ENCODE measurements at regions not wholly inside any gene's neighbourhood (a gene's known extent, or its start where the extent isn't known, plus 50 kb on each side); places are given as distances from the start of the nearest gene placed in this dataset.
A peak's percentile ranks its signal among the peaks of the same experiment; 100 is the strongest.
"Not testable (repeated sequence)": the region's sequence is repeated elsewhere in the genome, so short reads cannot be mapped to it uniquely, and the experiment has no call there.

- DNase-seq: no peak
Measured at GRCh38 chr4:114383067-114383466, 215.5 kb upstream of the UGT8 start.

GRCh38 chr4:114383721-114384120 lies 214.9 kb upstream of the UGT8 start:
- peak; percentile 24 for DNase-seq

DNA sequence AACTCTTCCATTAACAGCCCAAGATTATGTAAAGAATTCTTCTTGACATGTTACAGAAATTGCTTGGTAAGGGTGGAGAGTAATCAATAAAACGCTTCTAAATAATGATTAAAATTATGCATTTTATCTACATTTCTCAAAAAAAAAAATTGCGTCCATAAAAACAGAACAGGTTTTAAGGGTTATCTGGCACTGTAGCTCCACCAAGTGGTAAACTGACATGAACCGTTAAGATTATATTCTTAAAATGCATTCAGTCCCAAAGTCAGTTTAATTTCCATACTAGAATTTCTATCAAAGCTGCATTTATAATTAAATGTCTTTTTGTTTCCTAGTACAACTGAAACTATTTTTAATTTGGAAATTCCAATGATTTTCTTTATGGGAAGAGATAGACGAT lies 214.0 kb upstream of the UGT8 start:
- no peak for DNase-seq

DNA sequence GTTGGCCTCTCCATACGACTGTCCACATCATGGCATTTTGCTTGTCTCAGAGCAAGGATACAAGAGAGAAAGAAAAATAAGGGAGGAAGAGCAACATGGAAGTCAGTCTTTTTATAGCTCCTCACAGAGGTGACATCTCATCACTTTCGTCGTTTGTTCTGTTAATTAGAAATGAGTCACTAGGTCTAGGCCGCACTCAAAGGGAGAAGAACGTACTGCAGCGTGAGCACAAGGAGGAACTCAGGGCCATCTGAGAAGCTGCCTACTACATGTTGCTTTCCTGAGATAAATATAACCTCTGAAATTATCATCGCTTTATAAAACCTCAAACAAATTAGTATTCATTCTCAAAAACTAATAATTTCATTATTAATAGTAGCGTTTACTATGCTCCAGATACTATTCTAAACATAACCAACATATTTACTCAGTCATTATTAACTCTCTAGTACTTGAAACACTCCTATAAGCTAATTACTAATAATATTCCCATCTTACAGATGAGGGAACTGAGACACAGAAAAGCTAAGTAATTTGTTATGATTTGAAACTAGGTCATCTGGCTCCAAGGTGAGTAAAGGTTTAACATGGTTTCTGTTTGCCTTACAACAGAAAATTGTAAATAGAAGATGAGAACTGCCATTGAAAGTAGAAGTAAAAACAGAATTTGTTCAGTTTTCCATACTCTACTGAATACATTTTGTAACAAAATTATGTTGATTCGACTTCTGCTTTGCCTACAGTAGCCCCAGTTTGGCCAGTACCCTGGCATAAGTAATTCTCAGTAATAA lies 213.2 kb upstream of the UGT8 start:
- DNase-seq: no peak

- DNase-seq: no peak
Measured at GRCh38 chr4:114386637-114387233, 211.9 kb upstream of the UGT8 start.

DNA sequence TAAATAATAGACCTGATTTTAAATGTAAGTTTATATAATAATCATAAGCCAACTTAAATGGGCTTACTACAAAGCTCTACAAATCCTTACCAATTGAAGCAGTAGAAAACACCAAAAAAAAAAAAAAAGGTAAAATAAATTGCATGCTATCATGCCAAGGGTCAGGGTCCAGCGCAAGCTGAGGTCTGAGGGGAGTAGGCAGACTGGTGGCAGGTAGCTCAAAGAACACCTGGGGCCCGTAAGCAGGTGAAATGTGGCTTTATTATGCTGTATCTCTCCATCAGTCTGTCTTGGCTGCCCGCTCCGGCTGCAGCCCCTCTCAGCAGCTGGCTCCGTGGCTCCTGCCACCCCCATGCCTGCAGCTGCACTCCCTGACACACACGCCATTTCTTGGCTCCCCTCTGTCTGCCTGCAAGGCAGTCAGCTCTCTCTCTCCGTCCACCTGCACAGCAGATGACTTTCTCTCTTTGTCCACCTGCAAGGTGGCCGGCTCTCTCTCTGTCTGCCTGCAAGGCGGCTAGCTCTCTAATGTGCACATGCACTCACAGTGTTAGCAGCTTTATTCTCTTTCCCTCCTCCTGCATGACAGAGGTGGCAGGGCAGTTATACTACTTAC lies 209.4 kb upstream of the UGT8 start:
- no peak for DNase-seq

DNA sequence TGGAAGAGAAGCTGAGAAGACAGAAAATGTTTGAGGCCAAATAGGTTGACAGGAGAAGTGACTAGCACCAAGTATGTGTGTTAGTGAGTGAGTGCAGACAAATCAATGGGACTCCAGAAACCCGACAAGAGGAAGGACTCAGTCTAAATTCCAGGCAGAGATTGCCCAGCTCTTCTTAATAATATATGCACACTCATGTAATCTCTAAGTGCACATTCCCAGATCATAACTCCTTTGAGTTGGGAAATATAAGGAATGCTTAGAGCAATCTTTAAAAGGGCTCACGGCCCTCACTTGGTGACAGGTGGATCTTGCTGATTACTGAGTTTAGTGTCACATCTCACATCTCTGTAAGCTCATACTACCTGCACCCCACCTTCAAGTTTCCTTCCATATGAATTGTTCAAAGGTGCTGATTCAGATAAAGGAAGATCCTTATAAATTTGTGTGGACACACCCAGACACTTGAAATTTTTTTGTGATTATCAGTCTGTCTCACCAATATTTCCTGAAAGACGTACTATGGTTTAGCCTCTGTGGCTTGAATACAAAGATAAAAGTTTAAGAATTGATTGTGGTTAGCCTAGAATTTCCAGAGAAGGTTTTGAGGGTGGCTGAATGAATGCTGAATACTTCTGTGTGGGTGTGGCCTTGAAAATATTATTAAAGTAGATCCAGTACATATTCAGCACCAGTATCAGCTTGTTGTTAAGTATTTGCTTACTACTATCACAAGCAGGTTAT lies 205.1 kb upstream of the UGT8 start:
- no peak for DNase-seq

DNA sequence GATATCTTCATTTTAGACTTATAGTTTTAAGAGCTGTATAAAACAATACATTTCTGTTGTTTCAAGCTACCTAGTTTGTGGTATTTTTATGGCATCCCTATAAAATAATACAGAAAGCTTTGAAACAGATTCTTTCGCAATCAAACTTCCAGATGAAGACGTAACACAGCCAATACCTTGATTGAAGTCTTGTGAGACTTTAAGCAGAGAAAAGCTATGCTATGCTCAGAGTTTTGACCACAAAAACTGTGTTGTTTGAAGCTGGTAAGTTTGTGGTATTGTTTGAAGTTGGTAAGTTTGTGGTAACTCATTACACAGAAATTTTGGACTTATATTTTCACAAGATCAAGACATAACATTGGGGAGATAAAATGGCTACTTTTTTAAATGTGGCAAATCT lies 201.8 kb upstream of the UGT8 start:
- no peak for DNase-seq

DNA sequence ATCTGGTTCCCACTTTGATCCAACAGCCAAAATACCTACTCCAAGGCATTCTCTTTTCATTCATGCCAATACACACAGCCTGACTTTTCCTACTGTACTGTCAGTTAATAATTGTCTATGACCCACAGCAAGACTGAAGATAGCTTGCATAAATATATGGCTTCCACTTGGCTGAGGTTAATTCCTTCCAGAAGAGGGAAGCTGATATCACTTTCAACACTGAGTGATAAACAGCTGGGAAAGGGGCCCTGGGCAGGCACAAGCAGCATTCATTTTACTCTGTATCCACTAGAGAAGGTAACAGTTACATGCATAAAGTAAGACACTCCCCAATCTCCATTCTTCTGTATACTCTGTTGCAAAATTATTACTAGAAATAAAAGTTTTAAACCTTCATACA lies 200.2 kb upstream of the UGT8 start:
- DNase-seq: no peak

DNA sequence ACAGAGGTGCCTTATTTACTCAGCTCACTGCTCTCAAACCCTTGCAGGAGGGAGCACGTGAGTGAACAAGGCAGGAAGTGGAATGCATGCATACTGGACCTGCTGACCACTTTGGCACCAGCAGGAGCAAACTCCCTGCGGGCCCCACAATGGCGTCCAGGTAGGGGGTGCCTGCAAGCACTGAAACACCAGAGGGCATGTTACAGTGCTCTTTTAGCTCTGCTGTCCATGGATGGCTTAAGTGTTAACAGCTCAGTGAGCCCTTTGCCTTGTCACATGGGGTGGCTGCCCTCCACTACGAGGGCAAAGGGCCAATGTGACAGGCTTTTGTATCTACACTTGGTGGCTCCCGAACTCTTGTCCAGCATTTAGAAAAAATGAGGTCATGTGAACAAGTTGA lies 199.5 kb upstream of the UGT8 start:
- no peak for DNase-seq

- no peak for DNase-seq
Measured at GRCh38 chr4:114400531-114400930, 198.1 kb upstream of the UGT8 start.

GRCh38 chr4:114401483-114401882 lies 197.1 kb upstream of the UGT8 start:
- DNase-seq: no peak

- DNase-seq: no peak
Measured at GRCh38 chr4:114417214-114417613, 181.4 kb upstream of the UGT8 start.

GRCh38 chr4:114420069-114420468 lies 178.5 kb upstream of the UGT8 start:
- no peak for DNase-seq

DNA sequence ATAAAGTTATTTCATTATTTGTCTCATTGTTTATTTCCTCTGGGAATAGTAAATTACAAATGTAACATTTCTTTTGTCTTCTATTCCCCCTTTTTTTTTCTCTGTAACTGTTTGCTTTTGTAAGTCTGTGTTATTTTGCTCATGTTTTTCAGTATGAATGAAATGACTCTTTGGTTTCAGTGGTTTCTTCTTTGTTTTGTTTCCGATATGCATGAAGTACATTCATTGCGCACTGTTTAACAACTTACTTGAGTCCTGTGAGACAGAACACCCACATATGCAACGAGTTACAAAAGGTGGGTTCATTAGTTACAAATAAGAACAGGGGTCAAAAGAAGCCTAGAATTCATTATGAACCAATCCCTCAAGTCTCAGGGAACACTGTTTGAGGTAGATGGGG lies 175.0 kb upstream of the UGT8 start:
- DNase-seq: no peak

GRCh38 chr4:114435116-114435515 lies 163.5 kb upstream of the UGT8 start:
- DNase-seq: no peak

DNA sequence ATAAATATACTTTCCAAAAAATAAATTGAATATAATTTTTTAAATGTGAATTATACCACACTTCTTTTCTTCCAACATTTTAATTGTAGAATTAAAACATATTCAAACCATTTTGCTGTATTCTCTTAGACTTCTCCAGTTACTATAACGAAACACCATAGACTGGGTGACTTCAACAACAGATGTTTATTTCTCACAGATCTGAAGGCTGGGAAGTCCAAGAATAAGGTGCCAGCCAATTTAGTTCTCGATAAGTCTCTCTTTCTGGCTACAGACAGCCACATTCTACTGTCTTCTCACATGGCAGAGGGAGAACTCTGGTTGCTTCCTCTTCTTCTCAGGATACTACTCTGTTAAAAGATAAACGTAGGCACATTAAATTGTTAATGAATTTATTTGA lies 155.8 kb upstream of the UGT8 start:
- no peak for DNase-seq

- no peak for DNase-seq
Measured at GRCh38 chr4:114444211-114444610, 154.4 kb upstream of the UGT8 start.

GRCh38 chr4:114447963-114448516 lies 150.6 kb upstream of the UGT8 start:
- DNase-seq: not testable (repeated sequence)

- no peak for DNase-seq
Measured at GRCh38 chr4:114458728-114459127, 139.9 kb upstream of the UGT8 start.

DNA sequence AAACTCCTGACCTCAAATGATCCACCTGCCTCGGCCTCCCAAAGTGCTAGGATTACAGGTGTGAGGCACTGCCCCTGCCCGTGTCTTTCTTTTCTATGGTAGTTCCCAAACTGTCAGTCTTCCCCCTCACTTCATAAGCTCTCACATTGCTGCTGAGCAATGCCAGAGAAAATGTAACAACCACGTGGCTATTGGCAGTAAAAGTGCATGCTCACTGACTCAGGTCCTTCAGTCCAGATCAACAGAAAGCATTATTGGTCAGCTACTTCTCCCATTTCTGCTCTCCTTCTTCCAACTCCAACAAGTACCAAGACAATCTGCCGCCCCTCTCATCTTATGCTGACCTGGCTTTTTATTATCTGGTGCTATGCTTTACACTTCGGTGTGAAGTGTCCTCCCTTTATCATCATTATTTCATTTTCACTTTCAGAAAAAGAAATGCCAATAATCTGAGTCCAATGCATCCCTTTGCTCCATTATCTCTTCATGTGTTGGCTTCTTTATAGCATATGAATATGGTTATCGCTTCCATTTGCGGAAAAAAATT lies 133.8 kb upstream of the UGT8 start:
- DNase-seq: no peak

DNA sequence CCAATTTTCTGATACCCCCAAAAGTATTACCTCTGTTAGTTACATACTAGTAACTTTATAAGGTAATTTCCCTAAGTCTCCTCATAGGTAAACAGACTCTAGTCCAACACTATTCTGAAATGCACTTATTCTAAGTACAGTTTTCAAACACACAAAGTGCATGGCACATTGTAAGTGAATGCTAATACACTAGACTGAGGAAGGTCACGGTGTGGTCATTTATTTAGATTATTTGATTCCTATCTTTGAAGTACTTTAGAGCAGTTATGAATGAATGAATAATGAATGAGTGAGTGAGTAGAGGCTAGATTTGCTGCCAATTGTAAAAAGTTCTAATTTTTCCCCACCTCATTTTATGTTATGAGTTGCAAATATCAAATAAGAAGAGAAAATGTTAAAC lies 132.8 kb upstream of the UGT8 start:
- no peak for DNase-seq

GRCh38 chr4:114466299-114466698 lies 132.3 kb upstream of the UGT8 start:
- DNase-seq: no peak

All from right hindlimb (tissue), 1 donor.